K562 (cell line): ENCODE measurements at regions not wholly inside any gene's neighbourhood (a gene's known extent, or its start where the extent isn't known, plus 50 kb on each side); places are given as distances from the start of the nearest gene placed in this dataset.

Experiments
- ATAC-seq: fragments of 200-7000 bp; cut with Tn5 transposase; 3 replicates; pipeline ENCODE4 v1.9.1; 2020; ENCODE audit warnings: moderate library complexity
- BruUV-seq: library from RNA; stranded (reverse); fragments of 400-500 nt; replicated peaks from 2 replicates; lab custom pipeline; 2021; lab: Mats Ljungman, UMichigan
- CTCF ChIA-PET: fragments of 300-600 bp; formaldehyde crosslinking; extraction: SDS; loops from one replicate; lab custom pipeline; 2021; ENCODE audit warnings: low intra/inter-chr PET ratio; lab: Yijun Ruan, JAX
- POLR2A ChIA-PET: fragments of 300-600, 350-650 bp; sonication (Branson Sonifier 250); formaldehyde crosslinking; extraction: SDS; loops from one replicate; lab custom pipeline; 2021; ENCODE audit warnings: antibody characterized with exemption, inconsistent platforms; lab: Yijun Ruan, JAX
- DNase-seq, 4 experiments: peaks; one replicate each; pipeline versions ENCODE4 v3.0.0 to v3.0.0-alpha.2; 2011 to 2018; ENCODE audit warnings: low spot score in 3 of 4, mixed read lengths in 3 of 4; ENCODE audit errors: extremely low read depth in 1 of 4
- FAIRE-seq: peaks from 2 replicates; lab custom pipeline; 2011; peaks lifted over from hg19 to GRCh38; lab: Jason Lieb, UNC
- H2AFZ ChIP-seq: 2 replicates; pipeline ENCODE4 v1.6.0; 2011; ENCODE audit warnings: low read depth, low read length, control low read depth, inconsistent platforms
- H3K27ac ChIP-seq: fragments of 200-600 bp; 3 replicates; pipeline ENCODE4 v1.8.0; 2011; ENCODE audit warnings: low read depth, mild to moderate bottlenecking, control low read depth, inconsistent platforms, low read length, moderate library complexity, mixed read lengths; ENCODE audit errors: extremely low read depth
- H3K27me3 ChIP-seq, 2 experiments: fragments of 300-600 bp in 1 of 2; 2 replicates in 1 of 2; 3 replicates in 1 of 2; pipeline versions ENCODE4 v1.6.0 to v1.8.0; 2011; ENCODE audit warnings: inconsistent platforms in 2 of 2, low read length in 2 of 2, mild to moderate bottlenecking in 1 of 2, mixed read lengths in 1 of 2, moderate library complexity in 1 of 2; ENCODE audit not compliant: control insufficient read depth in 2 of 2, insufficient read depth in 2 of 2
- H3K36me3 ChIP-seq: fragments of 300-600 bp; 3 replicates; pipeline ENCODE4 v1.8.0; 2011; ENCODE audit warnings: mild to moderate bottlenecking, low read length, inconsistent platforms; ENCODE audit not compliant: control insufficient read depth, insufficient read depth
- H3K4me1 ChIP-seq, 2 experiments: fragments of 200-600 bp in 1 of 2; replicated peaks in 1 of 2; 2 replicates in 1 of 2; 3 replicates in 1 of 2; pipeline versions ENCODE4 v1.5.1 to v1.8.0; 2011; ENCODE audit warnings: inconsistent platforms in 2 of 2, low read length in 2 of 2, mild to moderate bottlenecking in 1 of 2, mixed read lengths in 1 of 2, moderate library complexity in 1 of 2; ENCODE audit not compliant: control insufficient read depth in 2 of 2, insufficient read depth in 2 of 2
- H3K4me2 ChIP-seq: 2 replicates; pipeline ENCODE4 v1.6.1; 2011; ENCODE audit warnings: low read length, control low read depth, inconsistent platforms, mixed read lengths; ENCODE audit not compliant: insufficient read depth
- H3K4me3 ChIP-seq: fragments of 200-600 bp; sonication (generic), shearing (Covaris generic); 2 replicates; pipeline ENCODE4 v1.5.1; 2016; ENCODE audit warnings: control low read depth, inconsistent platforms
- H3K79me2 ChIP-seq: fragments of 200-600 bp; 3 replicates; pipeline ENCODE4 v1.8.0; 2011; ENCODE audit warnings: low read length, inconsistent platforms; ENCODE audit not compliant: control insufficient read depth, insufficient read depth
- H3K9ac ChIP-seq, 2 experiments: 2 replicates each; pipeline versions ENCODE4 v1.6.0 to v1.6.1; 2011; ENCODE audit warnings: low read depth in 2 of 2, low read length in 2 of 2, control low read depth in 1 of 2, inconsistent platforms in 1 of 2, mild to moderate bottlenecking in 1 of 2, mixed read lengths in 1 of 2; ENCODE audit not compliant: insufficient read depth in 1 of 2
- H3K9me1 ChIP-seq: one replicate; pipeline ENCODE4 v1.6.0; 2011; ENCODE audit warnings: inconsistent platforms, mild to moderate bottlenecking, low read length, moderate library complexity; ENCODE audit not compliant: control insufficient read depth, insufficient read depth
- H3K9me3 ChIP-seq: replicated peaks from 2 replicates; pipeline ENCODE4 v1.5.1; 2011; ENCODE audit warnings: low read depth, low read length, inconsistent platforms; ENCODE audit not compliant: control insufficient read depth, insufficient read depth
- H4K20me1 ChIP-seq: replicated peaks from 2 replicates; pipeline ENCODE4 v1.6.1; 2011; ENCODE audit warnings: low read length, inconsistent platforms, mixed read lengths; ENCODE audit not compliant: control insufficient read depth, insufficient read depth
- BCOR ChIP-seq: fragments of 450-650 bp; IDR thresholded peaks from 2 replicates; pipeline ENCODE4 v1.6.1; 2016
- IRF2 ChIP-seq: sonication (generic); formaldehyde crosslinking; IDR thresholded peaks from 2 replicates; pipeline ENCODE4 v1.8.1; 2022; ENCODE audit warnings: mild to moderate bottlenecking, missing genetic modification reagents
- NFIC ChIP-seq: fragments of 450-650 bp; IDR thresholded peaks from 2 replicates; pipeline ENCODE4 v1.6.1; 2017; ENCODE audit warnings: mild to moderate bottlenecking, inconsistent platforms
- RBM17 ChIP-seq: fragments of 200-400 bp; formaldehyde crosslinking; IDR thresholded peaks from 2 replicates; pipeline ENCODE4 v1.6.1; 2017; ENCODE audit warnings: low read depth, mild to moderate bottlenecking, low read length, borderline replicate concordance
- RBM34 ChIP-seq: fragments of 200-400 bp; formaldehyde crosslinking; IDR thresholded peaks from 2 replicates; pipeline ENCODE4 v1.6.1; 2018; ENCODE audit warnings: low read length, borderline replicate concordance; ENCODE audit not compliant: insufficient read depth
- RFX7 ChIP-seq: fragments of 250-450 bp; sonication (Bioruptor Pico); IDR thresholded peaks from 2 replicates; pipeline ENCODE4 v1.5.1; 2021; ENCODE audit warnings: mild to moderate bottlenecking
- SMARCB1 ChIP-seq: IDR thresholded peaks from 2 replicates; pipeline ENCODE4 v1.6.1; 2011; ENCODE audit warnings: improper control_type of control experiment, low read depth; ENCODE audit not compliant: insufficient read length
- SP2 ChIP-seq: IDR thresholded peaks from 2 replicates; pipeline ENCODE4 v1.6.1; 2011; ENCODE audit warnings: mild to moderate bottlenecking, low read depth, low read length, moderate library complexity; ENCODE audit not compliant: poor library complexity, severe bottlenecking; ENCODE audit errors: extremely low read depth
- ZNF174 ChIP-seq: fragments of 250-450 bp; sonication (Bioruptor Pico); IDR thresholded peaks from 2 replicates; pipeline ENCODE4 v1.4.0; 2020; ENCODE audit warnings: mild to moderate bottlenecking
- ZNF232 ChIP-seq: sonication (generic); formaldehyde crosslinking; IDR thresholded peaks from 2 replicates; pipeline ENCODE4 v1.8.0; 2022; ENCODE audit warnings: mild to moderate bottlenecking, missing genetic modification reagents
- WGBS: fragments of 100-300 bp; shearing (Covaris generic); methylation state at CpG from one replicate; pipeline ENCODE4 v1.1.6; 2016; ENCODE audit warnings: low coverage, mixed read lengths; ENCODE audit not compliant: insufficient coverage; ENCODE audit errors: missing lambda C conversion rate; 5-methylcytosine and 5-hydroxymethylcytosine counted together
- in situ Hi-C: fragments of 300-500 bp; cut with MboI; formaldehyde crosslinking; loops from 4 replicates; pipeline ENCODE4 v1.15.0; 2018; ENCODE audit warnings: inconsistent platforms, mixed read lengths
- intact Hi-C: fragments of 100-400 bp; cut with micrococcal nuclease; formaldehyde crosslinking; loops from 2 replicates; pipeline ENCODE4 v1.14.2; 2022

DNA sequence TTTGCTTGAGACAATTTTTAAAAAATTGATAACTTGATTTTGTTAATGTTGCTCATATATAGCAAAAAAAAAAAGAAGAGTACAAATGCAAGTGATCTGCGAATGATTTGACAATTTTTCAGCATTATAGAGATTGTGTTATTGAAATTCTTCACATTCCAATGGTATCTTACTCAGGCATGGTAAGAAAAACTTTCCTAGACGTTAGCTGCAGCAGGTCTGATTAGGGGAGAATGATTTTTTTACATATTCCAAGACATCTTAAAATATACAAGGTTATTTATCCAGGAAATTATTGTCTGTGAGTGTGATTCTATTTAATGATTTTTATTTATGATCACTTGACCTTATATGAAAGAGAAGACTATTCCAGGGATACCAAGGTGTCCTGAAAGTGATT lies 361.9 kb downstream of the MAT2B start (continued):
- TF ChIP-seq ZNF174, result no peak
- no peak for TF ChIP-seq ZNF232 (CRISPR knock-in tag)
- TF ChIP-seq BCOR, result no peak
- TF ChIP-seq NFIC, result no peak
- TF ChIP-seq SP2, result no peak
- TF ChIP-seq, all 486 proteins: peak for 0

DNA sequence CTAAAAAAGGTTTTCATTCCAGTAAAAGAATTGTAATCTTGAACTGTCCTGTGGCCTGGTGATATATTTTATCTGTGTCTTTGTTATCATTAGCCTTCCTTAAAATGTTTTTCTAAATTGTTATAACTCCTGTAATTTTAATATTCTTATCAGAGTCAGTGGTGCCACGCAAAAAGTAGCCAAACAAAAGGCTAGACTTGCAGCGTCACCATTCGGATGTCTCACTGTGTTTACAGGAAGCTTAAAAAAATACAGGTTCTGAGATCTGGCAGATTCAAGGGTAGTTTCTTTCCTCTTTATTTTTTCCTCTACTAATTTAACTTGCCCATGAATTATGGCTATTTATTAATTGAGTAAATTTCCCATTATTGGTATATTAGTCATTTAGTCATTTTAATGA lies 362.3 kb downstream of the MAT2B start:
- BruUV-seq, result no TSS peak
- POLR2A ChIA-PET, result no interaction called here

More for the DNA sequence above, 362.3 kb downstream of the MAT2B start:
- ATAC-seq (no peak), FAIRE-seq (no peak), DNase-seq (no peak)
- no peaks in the 10 kb centered on the region for H3K27me3 ChIP-seq
- TF ChIP-seq RBM34, result no peak
- no peak for TF ChIP-seq RFX7 (CRISPR knock-in tag)
- TF ChIP-seq RBM17, result no peak
- no peak for TF ChIP-seq SMARCB1
- no peak for TF ChIP-seq IRF2 (CRISPR knock-in tag)
- H3K9me1 ChIP-seq, result no peaks in the 10 kb centered on the region
- CTCF ChIA-PET, result no interaction called here
- H3K27ac ChIP-seq, result no peak overlapping the region
- no peaks in the 10 kb centered on the region for H3K9me3 ChIP-seq
- no peaks in the 10 kb centered on the region for H3K4me1 ChIP-seq
- H2AFZ ChIP-seq, result no peak overlapping the region
- no peaks in the 10 kb centered on the region for H3K79me2 ChIP-seq
- WGBS, result 1% methylated on average over 3 of the region's 3 CpGs
- H3K4me2 ChIP-seq, result no peak overlapping the region
- no peaks in the 10 kb centered on the region for H4K20me1 ChIP-seq
- no peak overlapping the region for H3K4me3 ChIP-seq
- H3K36me3 ChIP-seq, result no peaks in the 10 kb centered on the region
- H3K9ac ChIP-seq, result no peak overlapping the region
- in situ Hi-C loops (no loop called here), intact Hi-C loops (no loop called here)
